ENCODE measurements at regions not wholly inside any gene's neighbourhood (a gene's known extent, or its start where the extent isn't known, plus 50 kb on each side); places are given as distances from the start of the nearest gene placed in this dataset.

DNA sequence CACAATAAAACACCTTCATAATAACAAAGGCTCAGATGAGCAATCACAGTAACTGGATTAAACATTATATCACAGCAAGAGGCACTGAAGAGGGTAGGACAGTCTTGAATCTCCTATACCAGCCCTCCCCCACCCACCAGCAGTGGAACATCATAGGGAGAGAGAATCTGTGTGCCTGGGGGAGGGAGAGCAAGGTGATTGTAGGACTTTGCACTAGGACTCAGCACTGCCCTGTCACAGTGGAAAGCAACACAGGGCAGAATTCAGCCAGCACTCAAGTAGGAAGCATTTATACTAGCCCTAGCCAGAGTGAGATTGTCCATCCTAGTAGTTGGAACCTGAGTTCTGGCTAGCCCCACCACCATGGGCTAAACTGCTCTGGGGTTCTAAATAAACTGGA, 400.2 kb downstream of the HAO1 start:
- no peak overlapping the region for H2AFZ ChIP-seq (ENCODE audit: low read depth)
- H3F3A ChIP-seq (replicated peaks; ENCODE audit: insufficient read depth): no peaks in the 10 kb centered on the region
- H3K27ac ChIP-seq (ENCODE audit: low read depth in 2 of 2, low read length in 1 of 2): no peak overlapping the region
- H3K27me3 ChIP-seq (ENCODE audit: insufficient read depth): no peaks in the 10 kb centered on the region
- ChIA-PET CTCF (no interaction called here), POLR2A (no interaction called here)
- no peak overlapping the region for H3K9ac ChIP-seq
- no peaks in the 10 kb centered on the region for H3K79me2 ChIP-seq (ENCODE audit: insufficient read depth)
- H3K9me3 ChIP-seq: no peaks in the 10 kb centered on the region
- H3K4me1 ChIP-seq (ENCODE audit: control insufficient read depth in 1 of 2, insufficient read depth in 2 of 2, low read depth in 1 of 2, low read length in 1 of 2): no peaks in the 10 kb centered on the region
- TF ChIP-seq NRF1 (IDR thresholded peaks at IDR 0.05; ENCODE audit: low read depth, low read length): no peak
- TF ChIP-seq, protein P1, sequence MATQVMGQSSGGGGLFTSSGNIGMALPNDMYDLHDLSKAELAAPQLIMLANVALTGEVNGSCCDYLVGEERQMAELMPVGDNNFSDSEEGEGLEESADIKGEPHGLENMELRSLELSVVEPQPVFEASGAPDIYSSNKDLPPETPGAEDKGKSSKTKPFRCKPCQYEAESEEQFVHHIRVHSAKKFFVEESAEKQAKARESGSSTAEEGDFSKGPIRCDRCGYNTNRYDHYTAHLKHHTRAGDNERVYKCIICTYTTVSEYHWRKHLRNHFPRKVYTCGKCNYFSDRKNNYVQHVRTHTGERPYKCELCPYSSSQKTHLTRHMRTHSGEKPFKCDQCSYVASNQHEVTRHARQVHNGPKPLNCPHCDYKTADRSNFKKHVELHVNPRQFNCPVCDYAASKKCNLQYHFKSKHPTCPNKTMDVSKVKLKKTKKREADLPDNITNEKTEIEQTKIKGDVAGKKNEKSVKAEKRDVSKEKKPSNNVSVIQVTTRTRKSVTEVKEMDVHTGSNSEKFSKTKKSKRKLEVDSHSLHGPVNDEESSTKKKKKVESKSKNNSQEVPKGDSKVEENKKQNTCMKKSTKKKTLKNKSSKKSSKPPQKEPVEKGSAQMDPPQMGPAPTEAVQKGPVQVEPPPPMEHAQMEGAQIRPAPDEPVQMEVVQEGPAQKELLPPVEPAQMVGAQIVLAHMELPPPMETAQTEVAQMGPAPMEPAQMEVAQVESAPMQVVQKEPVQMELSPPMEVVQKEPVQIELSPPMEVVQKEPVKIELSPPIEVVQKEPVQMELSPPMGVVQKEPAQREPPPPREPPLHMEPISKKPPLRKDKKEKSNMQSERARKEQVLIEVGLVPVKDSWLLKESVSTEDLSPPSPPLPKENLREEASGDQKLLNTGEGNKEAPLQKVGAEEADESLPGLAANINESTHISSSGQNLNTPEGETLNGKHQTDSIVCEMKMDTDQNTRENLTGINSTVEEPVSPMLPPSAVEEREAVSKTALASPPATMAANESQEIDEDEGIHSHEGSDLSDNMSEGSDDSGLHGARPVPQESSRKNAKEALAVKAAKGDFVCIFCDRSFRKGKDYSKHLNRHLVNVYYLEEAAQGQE (IDR thresholded peaks at IDR 0.05; ENCODE audit: low read depth, low read length): no peak
- H4K20me1 ChIP-seq (ENCODE audit: insufficient read depth): no peaks in the 10 kb centered on the region
- no peak overlapping the region for H3K4me2 ChIP-seq
- no peak for DNase-seq
- no peaks in the 10 kb centered on the region for H3K36me3 ChIP-seq (replicated peaks in 1 of 2; ENCODE audit: control insufficient read depth in 1 of 2, insufficient read depth in 2 of 2, low read length in 1 of 2)
- H3K9me2 ChIP-seq: no peaks in the 10 kb centered on the region
- H3K4me3 ChIP-seq (ENCODE audit: low read depth in 2 of 2, low read length in 1 of 2): no peak overlapping the region

DNA sequence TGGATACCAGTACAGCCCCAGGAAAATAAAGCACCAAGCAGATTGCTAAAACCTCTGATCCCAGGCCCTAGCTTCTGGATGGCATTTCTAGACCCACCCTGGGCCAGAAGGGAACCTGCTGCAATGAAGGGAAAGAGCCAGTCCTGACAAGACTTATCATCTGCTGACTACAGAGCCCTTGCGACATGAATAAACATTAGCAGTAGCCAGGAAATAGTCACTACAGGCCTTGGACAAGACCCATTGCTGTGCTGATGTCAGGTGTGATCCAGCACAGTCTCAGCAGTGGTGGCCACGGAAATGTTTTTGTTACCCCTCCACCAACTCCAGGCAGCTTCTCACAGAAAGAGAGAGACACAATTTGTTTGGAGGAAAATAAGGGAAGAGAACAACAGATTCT, 399.3 kb downstream of the HAO1 start:
- 5% methylated on average over 2 of the region's 2 CpGs for WGBS (ENCODE audit: low lambda C conversion rate)
- Histone ChIP-seq H4K20me1 (ENCODE audit: insufficient read depth) (no peaks in the 10 kb centered on the region), H3F3A (replicated peaks; ENCODE audit: insufficient read depth) (no peaks in the 10 kb centered on the region), H3K9me3 (no peaks in the 10 kb centered on the region), H3K9ac (no peak overlapping the region), H3K27ac (ENCODE audit: low read depth in 2 of 2, low read length in 1 of 2) (no peak overlapping the region), H3K4me2 (no peak overlapping the region), H3K36me3 (replicated peaks in 1 of 2; ENCODE audit: control insufficient read depth in 1 of 2, insufficient read depth in 2 of 2, low read length in 1 of 2) (no peaks in the 10 kb centered on the region), H2AFZ (ENCODE audit: low read depth) (no peak overlapping the region), H3K4me3 (ENCODE audit: low read depth in 2 of 2, low read length in 1 of 2) (no peak overlapping the region), H3K9me2 (no peaks in the 10 kb centered on the region), H3K27me3 (ENCODE audit: insufficient read depth) (no peaks in the 10 kb centered on the region), H3K4me1 (ENCODE audit: control insufficient read depth in 1 of 2, insufficient read depth in 2 of 2, low read depth in 1 of 2, low read length in 1 of 2) (no peaks in the 10 kb centered on the region), H3K79me2 (ENCODE audit: insufficient read depth) (no peaks in the 10 kb centered on the region)
- ChIA-PET CTCF (no interaction called here), POLR2A (no interaction called here)
- no peak for DNase-seq
- TF ChIP-seq NFIC (IDR thresholded peaks at IDR 0.05; ENCODE audit: borderline replicate concordance): no peak
- TF ChIP-seq EZH2phosphoT487 (IDR thresholded peaks at IDR 0.05; ENCODE audit: borderline replicate concordance, low read depth): no peak

DNA sequence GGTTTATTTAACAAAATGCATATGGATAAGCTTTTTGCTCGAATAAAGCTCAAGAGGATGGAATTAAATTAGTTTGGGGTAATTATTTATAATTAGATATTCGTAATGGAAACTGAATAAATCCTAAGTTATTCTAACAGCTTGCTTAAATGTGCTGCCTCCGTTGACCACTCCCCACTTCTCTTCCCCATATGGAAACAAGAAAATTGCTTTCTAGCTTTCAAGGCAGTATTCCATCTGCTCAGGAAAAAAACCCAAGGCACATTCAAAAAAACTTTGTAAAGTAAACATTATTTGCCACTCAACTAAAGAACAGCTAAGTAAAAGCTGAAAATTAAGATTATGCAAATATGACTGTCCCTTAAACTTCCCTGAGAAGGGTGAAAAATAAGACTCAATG, 369.2 kb downstream of the HAO1 start:
- Histone ChIP-seq H3K9ac (no peak overlapping the region), H3K27ac (ENCODE audit: low read depth in 2 of 2, low read length in 1 of 2) (no peak overlapping the region), H3K4me1 (ENCODE audit: control insufficient read depth in 1 of 2, insufficient read depth in 2 of 2, low read depth in 1 of 2, low read length in 1 of 2) (no peaks in the 10 kb centered on the region), H3K79me2 (ENCODE audit: insufficient read depth) (no peaks in the 10 kb centered on the region), H3K9me2 (no peaks in the 10 kb centered on the region; the same call in 1 of the 2 replicates), H4K20me1 (ENCODE audit: insufficient read depth) (no peaks in the 10 kb centered on the region), H2AFZ (ENCODE audit: low read depth) (no peak overlapping the region), H3F3A (replicated peaks; ENCODE audit: insufficient read depth) (no peaks in the 10 kb centered on the region), H3K4me3 (ENCODE audit: low read depth in 2 of 2, low read length in 1 of 2) (no peak overlapping the region), H3K27me3 (ENCODE audit: insufficient read depth) (no peaks in the 10 kb centered on the region), H3K4me2 (no peak overlapping the region), H3K36me3 (replicated peaks in 1 of 2; ENCODE audit: control insufficient read depth in 1 of 2, insufficient read depth in 2 of 2, low read length in 1 of 2) (no peaks in the 10 kb centered on the region), H3K9me3 (no peaks in the 10 kb centered on the region)
- no peak for DNase-seq
- 10% methylated on average over 3 of the region's 3 CpGs for WGBS (ENCODE audit: low lambda C conversion rate)
- no peak for TF ChIP-seq MEF2A (IDR thresholded peaks at IDR 0.05; ENCODE audit: borderline replicate concordance, low read depth)
- no peak for TF ChIP-seq SMC3 (IDR thresholded peaks at IDR 0.05; ENCODE audit: low read depth, low read length)
- TF ChIP-seq, protein P2, sequence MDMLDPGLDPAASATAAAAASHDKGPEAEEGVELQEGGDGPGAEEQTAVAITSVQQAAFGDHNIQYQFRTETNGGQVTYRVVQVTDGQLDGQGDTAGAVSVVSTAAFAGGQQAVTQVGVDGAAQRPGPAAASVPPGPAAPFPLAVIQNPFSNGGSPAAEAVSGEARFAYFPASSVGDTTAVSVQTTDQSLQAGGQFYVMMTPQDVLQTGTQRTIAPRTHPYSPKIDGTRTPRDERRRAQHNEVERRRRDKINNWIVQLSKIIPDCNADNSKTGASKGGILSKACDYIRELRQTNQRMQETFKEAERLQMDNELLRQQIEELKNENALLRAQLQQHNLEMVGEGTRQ (IDR thresholded peaks at IDR 0.05; ENCODE audit: borderline replicate concordance, low read depth, low read length): no peak
- no peak for TF ChIP-seq ELF1 (IDR thresholded peaks at IDR 0.05)
- no peak for TF ChIP-seq GABPA (IDR thresholded peaks at IDR 0.05; ENCODE audit: low read depth)
- CTCF ChIA-PET: interaction anchor here (0.6 kb wide), 1 partner anchor 1231 kb away, joined by 3 read pairs; no protein-coding TSS in a partner anchor
- POLR2A ChIA-PET: no interaction called here
